ENCODE measurements at regions not wholly inside any gene's neighbourhood (a gene's known extent, or its start where the extent isn't known, plus 50 kb on each side); places are given as distances from the start of the nearest gene placed in this dataset.

GRCh38 chr5:3323144-3323543 lies 272.5 kb upstream of the IRX1 start:
- Mint-ChIP-seq H3K36me3 (ENCODE audit: insufficient read depth) (no peaks in the 10 kb centered on the region), H3K4me3 (ENCODE audit: low read depth) (no peak overlapping the region), H3K4me1 (ENCODE audit: low read depth) (no peaks in the 10 kb centered on the region), H3K27me3 (peaks cover 5% of the 10 kb centered on the region), H3K9me3 (ENCODE audit: low read depth) (no peaks in the 10 kb centered on the region), H3K27ac (no peak overlapping the region)
- no peak for TF ChIP-seq CTCF (IDR thresholded peaks at IDR 0.05; ENCODE audit: unreplicated experiment)
- DNase-seq (ENCODE audit: low spot score, unreplicated experiment) = no peak

DNA sequence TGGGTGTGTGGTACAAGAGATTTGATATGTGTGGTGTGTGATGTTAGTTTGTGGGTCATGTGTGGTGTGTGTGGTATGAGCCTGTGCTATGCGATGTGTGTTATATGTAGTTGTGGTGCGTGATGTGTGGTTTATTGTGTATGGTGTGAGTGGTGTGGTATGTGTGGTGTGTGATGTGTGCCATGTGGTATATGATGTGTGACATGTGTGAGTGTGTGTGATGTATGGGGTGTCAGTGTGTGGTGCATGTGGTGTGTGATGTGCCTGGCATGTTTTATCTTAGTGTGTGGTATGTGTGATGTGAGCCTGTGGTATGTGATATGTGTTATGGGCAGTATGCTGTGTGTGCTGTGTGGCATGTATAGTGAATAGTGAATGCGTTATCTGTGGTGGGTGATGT lies 273.0 kb upstream of the IRX1 start:
- no peak for DNase-seq (ENCODE audit: low spot score, unreplicated experiment)
- no peaks in the 10 kb centered on the region for H3K4me1 Mint-ChIP-seq (ENCODE audit: low read depth)
- no peaks in the 10 kb centered on the region for H3K36me3 Mint-ChIP-seq (ENCODE audit: insufficient read depth)
- no peaks in the 10 kb centered on the region for H3K9me3 Mint-ChIP-seq (ENCODE audit: low read depth)
- H3K4me3 Mint-ChIP-seq (ENCODE audit: low read depth) = no peak overlapping the region
- H3K27ac Mint-ChIP-seq = no peak overlapping the region
- peaks cover 5% of the 10 kb centered on the region for H3K27me3 Mint-ChIP-seq
- no peak for TF ChIP-seq CTCF (IDR thresholded peaks at IDR 0.05; ENCODE audit: unreplicated experiment)

GRCh38 chr5:3321923-3322322 lies 273.7 kb upstream of the IRX1 start:
- peaks cover 5% of the 10 kb centered on the region for H3K27me3 Mint-ChIP-seq
- H3K36me3 Mint-ChIP-seq (ENCODE audit: insufficient read depth) = no peaks in the 10 kb centered on the region
- no peak overlapping the region for H3K27ac Mint-ChIP-seq
- no peaks in the 10 kb centered on the region for H3K9me3 Mint-ChIP-seq (ENCODE audit: low read depth)
- H3K4me1 Mint-ChIP-seq (ENCODE audit: low read depth) = no peaks in the 10 kb centered on the region
- no peak for DNase-seq (ENCODE audit: low spot score, unreplicated experiment)
- no peak overlapping the region for H3K4me3 Mint-ChIP-seq (ENCODE audit: low read depth)
- TF ChIP-seq CTCF (IDR thresholded peaks at IDR 0.05; ENCODE audit: unreplicated experiment) = no peak

GRCh38 chr5:3321119-3321760 lies 274.4 kb upstream of the IRX1 start:
- TF ChIP-seq CTCF (IDR thresholded peaks at IDR 0.05; ENCODE audit: unreplicated experiment) = no peak
- H3K27ac Mint-ChIP-seq = no peak overlapping the region

GRCh38 chr5:3320317-3320875 lies 275.2 kb upstream of the IRX1 start:
- Mint-ChIP-seq H3K4me3 (ENCODE audit: low read depth) (no peak overlapping the region), H3K9me3 (ENCODE audit: low read depth) (no peaks in the 10 kb centered on the region), H3K4me1 (ENCODE audit: low read depth) (no peaks in the 10 kb centered on the region), H3K27me3 (peaks cover 7% of the 10 kb centered on the region), H3K36me3 (ENCODE audit: insufficient read depth) (no peaks in the 10 kb centered on the region), H3K27ac (no peak overlapping the region)
- no peak for TF ChIP-seq CTCF (IDR thresholded peaks at IDR 0.05; ENCODE audit: unreplicated experiment)
- no peak for DNase-seq (ENCODE audit: low spot score, unreplicated experiment)

More at GRCh38 chr5:3321119-3321760, 274.4 kb upstream of the IRX1 start:
- no peak for DNase-seq (ENCODE audit: low spot score, unreplicated experiment)
- Mint-ChIP-seq H3K4me3 (ENCODE audit: low read depth) (no peak overlapping the region), H3K4me1 (ENCODE audit: low read depth) (no peaks in the 10 kb centered on the region), H3K9me3 (ENCODE audit: low read depth) (no peaks in the 10 kb centered on the region), H3K36me3 (ENCODE audit: insufficient read depth) (no peaks in the 10 kb centered on the region), H3K27me3 (peaks cover 9% of the 10 kb centered on the region)
